Amniotic stem cell (primary cell): ENCODE measurements at regions not wholly inside any gene's neighbourhood (a gene's known extent, or its start where the extent isn't known, plus 50 kb on each side); places are given as distances from the start of the nearest gene placed in this dataset.

Experiments used
- DNase-seq: peaks from one replicate; lab custom pipeline; 2025; lab: John Stamatoyannopoulos, UW

GRCh38 chr16:64539811-64540371, 582.0 kb downstream of the CDH11 start:
- no peak for DNase-seq

- no peak for DNase-seq
Observed at GRCh38 chr16:64534180-64534780, 587.6 kb downstream of the CDH11 start.

GRCh38 chr16:64532691-64533090, 589.2 kb downstream of the CDH11 start:
- no peak for DNase-seq

GRCh38 chr16:64532117-64532516, 589.7 kb downstream of the CDH11 start:
- DNase-seq = no peak

GRCh38 chr16:64531401-64531800, 590.5 kb downstream of the CDH11 start:
- DNase-seq = no peak

- DNase-seq = no peak
Observed at GRCh38 chr16:64522548-64522947, 599.3 kb downstream of the CDH11 start.

GRCh38 chr16:64513871-64514270, 608.0 kb downstream of the CDH11 start:
- DNase-seq = no peak

GRCh38 chr16:64507240-64508024, 614.4 kb downstream of the CDH11 start:
- DNase-seq = no peak

- DNase-seq = no peak
Observed at GRCh38 chr16:64499211-64499610, 622.7 kb downstream of the CDH11 start.

- no peak for DNase-seq
Observed at GRCh38 chr16:64498363-64498762, 623.5 kb downstream of the CDH11 start.

- DNase-seq = no peak
Observed at GRCh38 chr16:64493709-64494108, 628.2 kb downstream of the CDH11 start.

- no peak for DNase-seq
Observed at GRCh38 chr16:64489449-64489848, 632.4 kb downstream of the CDH11 start.

- DNase-seq = no peak
Observed at GRCh38 chr16:64486561-64486960, 635.3 kb downstream of the CDH11 start.

- DNase-seq = no peak
Observed at GRCh38 chr16:64481497-64481896, 640.4 kb downstream of the CDH11 start.

GRCh38 chr16:64478252-64478906, 643.5 kb downstream of the CDH11 start:
- peak; percentile 17 for DNase-seq

- no peak for DNase-seq
Observed at GRCh38 chr16:64475627-64476351, 646.1 kb downstream of the CDH11 start.

GRCh38 chr16:64470916-64471315, 650.9 kb downstream of the CDH11 start:
- DNase-seq = no peak

GRCh38 chr16:64469906-64470702, 651.8 kb downstream of the CDH11 start:
- no peak for DNase-seq

GRCh38 chr16:64469351-64469750, 652.5 kb downstream of the CDH11 start:
- DNase-seq = no peak

GRCh38 chr16:64468515-64469090, 653.3 kb downstream of the CDH11 start:
- DNase-seq = no peak

GRCh38 chr16:64459821-64460220, 662.0 kb downstream of the CDH11 start:
- no peak for DNase-seq
